Activated CD4-positive, alpha-beta T cell treated with anti-CD3 and anti-CD28 coated beads, Interleukin-2, amount 50 U/mL, for 1 hour (primary cell): ENCODE measurements at regions not wholly inside any gene's neighbourhood (a gene's known extent, or its start where the extent isn't known, plus 50 kb on each side); places are given as distances from the start of the nearest gene placed in this dataset.
"Not testable (repeated sequence)": the region's sequence is repeated elsewhere in the genome, so short reads cannot be mapped to it uniquely, and the experiment has no call there.

Source experiments
- DNase-seq: peaks from one replicate; pipeline ENCODE4 v3.0.0-alpha.2; 2020

- DNase-seq = no peak
Measured at GRCh38 chr7:69311489-69311888, 286.8 kb upstream of the AUTS2 start.

GRCh38 chr7:69313852-69314251, 284.4 kb upstream of the AUTS2 start:
- DNase-seq = not testable (repeated sequence)

GRCh38 chr7:69318794-69319193, 279.5 kb upstream of the AUTS2 start:
- DNase-seq = no peak

- no peak for DNase-seq
Measured at GRCh38 chr7:69328516-69328915, 269.8 kb upstream of the AUTS2 start.

GRCh38 chr7:69334701-69335100, 263.6 kb upstream of the AUTS2 start:
- no peak for DNase-seq

GRCh38 chr7:69335331-69335730, 262.9 kb upstream of the AUTS2 start:
- no peak for DNase-seq

- no peak for DNase-seq
Measured at GRCh38 chr7:69336976-69337375, 261.3 kb upstream of the AUTS2 start.

GRCh38 chr7:69338144-69338543, 260.1 kb upstream of the AUTS2 start:
- DNase-seq = no peak

GRCh38 chr7:69341288-69341687, 257.0 kb upstream of the AUTS2 start:
- no peak for DNase-seq

GRCh38 chr7:69342154-69342884, 256.0 kb upstream of the AUTS2 start:
- DNase-seq = no peak

- no peak for DNase-seq
Measured at GRCh38 chr7:69349291-69349690, 249.0 kb upstream of the AUTS2 start.

- no peak for DNase-seq
Measured at GRCh38 chr7:69358163-69358821, 240.0 kb upstream of the AUTS2 start.

GRCh38 chr7:69359003-69359700, 239.1 kb upstream of the AUTS2 start:
- DNase-seq = no peak

GRCh38 chr7:69360913-69361312, 237.4 kb upstream of the AUTS2 start:
- DNase-seq = no peak

GRCh38 chr7:69363136-69363535, 235.1 kb upstream of the AUTS2 start:
- DNase-seq = no peak

GRCh38 chr7:69364813-69365643, 233.2 kb upstream of the AUTS2 start:
- no peak for DNase-seq

- DNase-seq = no peak
Measured at GRCh38 chr7:69365651-69366192, 232.6 kb upstream of the AUTS2 start.

GRCh38 chr7:69367780-69368179, 230.5 kb upstream of the AUTS2 start:
- no peak for DNase-seq

- no peak for DNase-seq
Measured at GRCh38 chr7:69373171-69374043, 224.9 kb upstream of the AUTS2 start.

- DNase-seq = no peak
Measured at GRCh38 chr7:69374044-69374425, 224.2 kb upstream of the AUTS2 start.

- DNase-seq = no peak
Measured at GRCh38 chr7:69377191-69377590, 221.1 kb upstream of the AUTS2 start.
